Tongue (tissue), 1 donor: ENCODE measurements at regions not wholly inside any gene's neighbourhood (a gene's known extent, or its start where the extent isn't known, plus 50 kb on each side); places are given as distances from the start of the nearest gene placed in this dataset.
A peak's percentile ranks its signal among the peaks of the same experiment; 100 is the strongest.

Experiments
- DNase-seq: peaks from one replicate; pipeline ENCODE4 v3.0.0-alpha.2; 2015

- no peak for DNase-seq
Measured at GRCh38 chr5:111676926-111677415, 80.0 kb downstream of the NREP start.

- peak; percentile 59 for DNase-seq
Measured at GRCh38 chr5:111676466-111676865, 80.5 kb downstream of the NREP start.

GRCh38 chr5:111675201-111675934 lies 81.6 kb downstream of the NREP start:
- DNase-seq = peak; percentile 60

DNA sequence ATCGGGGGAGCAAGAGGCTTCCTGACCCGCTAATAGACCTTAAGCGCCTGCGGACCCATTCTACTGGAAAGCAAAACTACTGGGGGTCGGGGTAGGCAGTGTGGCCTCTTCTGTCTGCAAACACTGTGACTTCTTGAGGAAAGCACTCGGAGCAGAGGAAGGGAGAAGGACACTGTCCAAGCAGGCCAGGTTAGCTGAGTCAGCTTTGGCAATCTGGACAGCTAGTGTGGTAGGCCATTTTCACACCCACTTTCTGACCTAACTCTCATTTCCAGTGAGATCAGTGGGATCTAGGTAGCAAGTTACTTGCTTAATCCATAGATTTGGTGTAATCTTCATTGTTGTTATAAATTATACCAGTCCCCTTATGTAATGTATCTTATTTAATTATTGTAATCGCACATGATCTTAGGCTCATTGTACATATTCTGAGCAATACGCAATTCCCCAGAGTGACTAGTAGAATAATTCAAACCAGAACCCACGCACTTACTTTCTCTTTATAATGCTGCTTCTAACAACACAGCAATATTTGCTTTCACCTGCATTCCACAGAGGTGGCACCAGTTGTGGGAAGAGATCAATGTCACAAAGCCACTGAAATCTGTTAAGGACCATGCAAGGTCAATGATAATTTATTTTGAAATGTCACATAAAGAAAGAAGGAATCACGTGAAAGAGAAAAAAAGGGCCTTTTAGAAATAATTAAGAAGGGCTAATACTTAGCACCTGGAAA lies 82.9 kb downstream of the NREP start:
- no peak for DNase-seq

GRCh38 chr5:111672099-111672498 lies 84.9 kb downstream of the NREP start:
- no peak for DNase-seq

- no peak for DNase-seq
Measured at GRCh38 chr5:111670826-111671492, 86.0 kb downstream of the NREP start.

DNA sequence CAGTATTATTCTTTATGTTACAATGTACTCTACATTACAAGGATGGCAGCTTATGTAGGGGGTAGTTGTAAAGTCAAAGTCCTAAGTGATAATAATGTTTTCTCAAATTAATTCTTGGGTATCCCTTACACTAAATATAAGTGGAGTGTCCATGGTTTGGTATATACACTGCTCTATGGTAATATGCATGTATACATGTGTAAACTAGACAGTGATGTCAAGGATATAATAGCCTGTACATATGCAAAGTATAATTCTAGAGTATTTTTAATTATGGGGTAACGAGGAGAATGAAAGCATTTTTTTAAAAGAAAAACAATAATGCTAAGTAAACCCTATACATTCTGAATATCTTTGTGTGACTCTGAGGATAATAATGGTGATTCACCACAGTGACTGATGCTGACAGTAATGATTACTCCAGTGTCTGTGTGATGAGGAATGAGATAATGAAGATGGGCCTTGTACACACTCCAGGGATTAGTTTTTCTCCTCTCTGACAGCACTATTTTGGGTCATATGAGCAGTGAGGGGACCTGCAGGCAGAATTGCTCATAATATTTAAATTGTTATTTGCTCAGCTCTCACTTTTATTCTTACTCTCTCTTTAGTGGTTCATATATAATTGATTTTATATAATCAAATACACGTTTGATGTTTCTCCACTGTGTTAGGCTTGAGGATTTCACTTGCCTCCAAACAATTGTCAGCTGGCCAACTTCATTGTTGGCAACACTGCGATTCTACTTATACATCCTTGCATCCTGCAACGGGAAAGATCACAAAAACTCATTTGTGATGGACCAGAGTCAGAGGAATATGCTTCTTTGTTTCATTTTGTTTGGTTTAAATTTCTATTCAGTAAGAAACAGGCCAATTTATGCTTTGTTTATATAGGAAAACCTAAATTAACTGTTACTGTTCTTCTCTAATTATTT lies 88.2 kb downstream of the NREP start:
- peak; percentile 51 for DNase-seq

- DNase-seq = no peak
Measured at GRCh38 chr5:111667128-111667736, 89.8 kb downstream of the NREP start.

GRCh38 chr5:111656580-111656979 lies 100.4 kb downstream of the NREP start:
- DNase-seq = no peak

DNA sequence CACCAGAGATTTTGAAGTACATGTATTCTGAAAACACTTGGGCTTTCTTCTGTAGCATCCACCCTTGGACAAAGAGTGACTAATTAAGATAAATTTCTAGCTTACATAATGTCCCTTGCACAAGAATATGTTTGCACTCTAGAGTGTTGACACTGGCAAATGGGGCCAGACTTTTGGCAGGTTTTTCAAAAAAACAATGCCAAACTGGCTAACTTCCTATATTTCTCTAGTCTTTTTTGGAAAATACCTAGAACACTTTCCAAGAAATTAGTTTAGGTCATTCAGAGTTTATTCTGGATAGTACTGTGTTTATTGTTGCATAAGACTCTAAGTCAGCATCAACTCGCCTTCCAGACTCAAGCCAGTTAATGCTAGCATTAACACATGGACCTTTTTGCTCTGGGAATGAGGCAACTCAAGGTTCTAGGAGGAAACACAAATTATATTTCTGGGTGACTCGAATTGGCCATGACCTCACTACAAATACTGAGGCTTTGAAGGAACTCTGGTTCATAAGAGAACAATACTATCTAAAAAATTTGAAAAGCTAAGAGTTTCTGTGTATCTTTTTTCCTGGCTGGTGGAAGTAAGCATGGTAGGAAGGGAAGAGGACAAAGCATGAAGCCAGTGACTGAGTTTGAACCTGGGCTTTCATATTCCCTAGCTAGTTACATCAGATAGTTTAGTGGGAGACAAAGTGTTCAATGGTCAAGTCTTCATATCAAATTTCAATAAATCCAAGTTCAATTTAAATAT lies 101.6 kb downstream of the NREP start:
- no peak for DNase-seq

- DNase-seq = no peak
Measured at GRCh38 chr5:111653408-111653807, 103.6 kb downstream of the NREP start.

DNA sequence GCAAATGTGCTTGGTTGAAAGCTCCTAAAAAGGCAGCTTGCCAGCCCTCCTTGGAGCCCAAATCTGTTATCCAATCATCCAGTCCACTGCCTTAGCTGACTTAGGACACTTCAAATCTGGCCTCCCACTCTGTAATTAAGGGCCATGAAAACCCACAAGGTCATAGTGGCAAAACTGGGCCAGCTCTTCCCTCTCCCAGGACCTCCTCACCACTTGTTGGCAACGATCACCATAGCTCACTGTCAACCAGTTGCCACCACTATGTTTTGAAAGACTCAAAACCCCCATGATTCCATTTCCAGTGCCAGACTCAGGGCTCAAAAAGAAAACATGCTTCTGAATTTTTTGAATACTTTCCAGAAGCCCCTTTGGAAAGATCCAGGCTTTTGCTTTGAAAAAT lies 107.5 kb downstream of the NREP start:
- no peak for DNase-seq

- DNase-seq = no peak
Measured at GRCh38 chr5:111645303-111645838, 111.6 kb downstream of the NREP start.

GRCh38 chr5:111643499-111643898 lies 113.5 kb downstream of the NREP start:
- no peak for DNase-seq

DNA sequence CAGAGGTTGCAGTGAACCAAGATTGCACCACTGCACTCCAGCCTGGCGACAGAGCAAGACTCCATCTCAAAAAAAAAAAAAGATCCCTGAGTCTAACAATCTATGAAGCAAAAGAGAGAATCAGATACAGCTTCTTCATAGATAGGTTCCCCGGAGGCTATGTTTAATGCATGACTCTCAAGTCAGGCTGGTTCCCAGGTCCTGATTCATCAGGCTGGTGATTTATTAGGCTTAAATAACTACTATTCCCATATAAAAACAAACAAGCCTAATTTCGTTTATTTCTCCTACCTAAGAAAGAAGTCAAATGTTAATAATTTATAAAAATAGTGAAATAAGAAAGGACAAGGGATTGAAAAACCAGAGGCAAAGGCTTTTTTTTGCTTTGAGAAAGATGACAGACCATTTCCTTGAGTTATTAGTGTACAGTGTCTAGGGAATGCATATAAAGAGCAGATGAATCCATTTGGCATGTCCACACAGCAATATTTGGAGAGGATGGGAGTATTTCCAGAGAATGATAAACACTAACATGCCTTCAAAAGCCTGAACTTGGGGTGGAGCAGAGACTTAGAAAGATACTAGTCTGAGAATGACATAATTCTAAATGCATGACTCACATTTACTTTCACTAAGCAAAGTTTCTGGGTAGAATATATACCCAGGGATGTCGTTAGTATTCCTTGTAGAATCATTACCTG lies 115.3 kb downstream of the NREP start:
- DNase-seq = peak; percentile 39

GRCh38 chr5:111639912-111640311 lies 117.1 kb downstream of the NREP start:
- no peak for DNase-seq

DNA sequence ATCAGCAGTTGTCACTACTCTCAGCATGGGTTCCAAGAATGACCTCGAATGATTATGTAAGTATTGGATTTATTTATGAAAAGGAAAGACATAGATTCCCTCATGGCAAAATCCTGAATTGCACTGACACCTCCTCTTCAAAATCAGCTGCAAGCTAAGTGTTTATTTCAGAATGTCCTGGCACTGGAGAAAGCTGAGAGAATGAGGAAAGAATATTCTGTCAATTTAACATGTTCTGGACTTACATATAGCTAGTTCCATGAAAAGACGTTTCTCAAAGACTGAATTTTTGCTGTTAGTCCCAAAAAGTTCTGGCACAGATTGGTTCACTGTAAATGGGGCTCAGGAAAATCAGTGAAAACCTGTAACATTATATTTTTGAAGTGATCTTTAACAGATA lies 120.3 kb downstream of the NREP start:
- peak; percentile 7 for DNase-seq

GRCh38 chr5:111635916-111636570 lies 121.0 kb downstream of the NREP start:
- peak; percentile 14 for DNase-seq
